ENCODE measurements at regions not wholly inside any gene's neighbourhood (a gene's known extent, or its start where the extent isn't known, plus 50 kb on each side); places are given as distances from the start of the nearest gene placed in this dataset.

DNA sequence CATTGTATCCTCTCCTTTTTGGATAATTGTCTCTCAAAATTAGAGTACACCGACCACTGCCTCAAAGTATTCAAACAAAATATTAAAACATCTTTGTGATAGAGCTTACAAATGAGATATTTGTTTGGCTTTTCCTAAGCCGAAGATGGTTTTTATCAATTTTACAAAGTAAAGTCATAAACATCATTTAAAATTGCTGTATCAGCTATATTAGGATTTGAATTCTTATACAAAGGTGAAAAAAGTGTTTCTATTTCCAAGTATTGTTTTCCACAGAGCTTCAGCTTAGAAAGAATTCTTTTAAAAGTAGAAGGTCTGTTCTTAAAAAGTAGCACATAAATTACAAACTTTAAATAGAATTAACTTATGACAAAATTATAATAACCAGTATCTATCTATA is 116.6 kb upstream of the IFNE start:
- no peaks in the 10 kb centered on the region for H3K36me3 ChIP-seq (replicated peaks in 1 of 2)
- no peak overlapping the region for H3K4me3 ChIP-seq
- H3K9me3 ChIP-seq (replicated peaks in 1 of 3), result no peaks in the 10 kb centered on the region
- H3K27me3 ChIP-seq, result peaks cover 4% of the 10 kb centered on the region
- no peak for TF ChIP-seq POLR2A (IDR thresholded peaks at IDR 0.05)
- H3K27ac ChIP-seq, result no peak overlapping the region
- H3K4me1 ChIP-seq (replicated peaks in 1 of 2), result no peaks in the 10 kb centered on the region
- 54 to 85% (median 79%) methylated on average over 2 of the region's 2 CpGs for WGBS, 4 donors
- no peak for DNase-seq
- intact Hi-C loops (cut with DNase I), result no loop called here

DNA sequence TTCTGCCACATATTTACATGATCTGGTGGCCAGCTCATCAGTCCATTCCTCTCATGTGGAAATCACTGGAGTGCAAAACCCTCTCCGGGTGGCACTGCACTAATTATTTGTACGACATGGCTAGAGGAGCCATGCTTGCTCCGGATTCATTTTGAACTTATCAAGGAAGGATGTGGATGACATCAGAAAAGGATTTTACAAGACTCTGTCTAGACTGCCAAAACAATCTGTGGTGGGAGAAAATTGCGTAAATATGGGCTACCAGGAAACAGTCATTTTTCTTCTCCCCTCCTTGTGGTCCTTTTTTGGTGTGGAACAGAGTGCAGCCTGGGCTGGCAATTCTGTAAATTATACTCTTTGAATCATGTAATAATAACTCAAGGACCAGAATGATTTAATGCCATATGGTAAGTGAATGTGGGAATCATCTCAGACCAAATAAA is 123.4 kb upstream of the IFNE start:
- WGBS, 4 donors, result 50 to 62% (median 54%) methylated on average over 4 of the region's 4 CpGs
- intact Hi-C loops (cut with DNase I), result no loop called here
- no peak overlapping the region for H3K27ac ChIP-seq
- no peak for DNase-seq
- no peaks in the 10 kb centered on the region for H3K9me3 ChIP-seq (replicated peaks in 1 of 3)
- H3K36me3 ChIP-seq (replicated peaks in 1 of 2), result no peaks in the 10 kb centered on the region
- TF ChIP-seq POLR2A (IDR thresholded peaks at IDR 0.05), result no peak
- TF ChIP-seq, protein P1, sequence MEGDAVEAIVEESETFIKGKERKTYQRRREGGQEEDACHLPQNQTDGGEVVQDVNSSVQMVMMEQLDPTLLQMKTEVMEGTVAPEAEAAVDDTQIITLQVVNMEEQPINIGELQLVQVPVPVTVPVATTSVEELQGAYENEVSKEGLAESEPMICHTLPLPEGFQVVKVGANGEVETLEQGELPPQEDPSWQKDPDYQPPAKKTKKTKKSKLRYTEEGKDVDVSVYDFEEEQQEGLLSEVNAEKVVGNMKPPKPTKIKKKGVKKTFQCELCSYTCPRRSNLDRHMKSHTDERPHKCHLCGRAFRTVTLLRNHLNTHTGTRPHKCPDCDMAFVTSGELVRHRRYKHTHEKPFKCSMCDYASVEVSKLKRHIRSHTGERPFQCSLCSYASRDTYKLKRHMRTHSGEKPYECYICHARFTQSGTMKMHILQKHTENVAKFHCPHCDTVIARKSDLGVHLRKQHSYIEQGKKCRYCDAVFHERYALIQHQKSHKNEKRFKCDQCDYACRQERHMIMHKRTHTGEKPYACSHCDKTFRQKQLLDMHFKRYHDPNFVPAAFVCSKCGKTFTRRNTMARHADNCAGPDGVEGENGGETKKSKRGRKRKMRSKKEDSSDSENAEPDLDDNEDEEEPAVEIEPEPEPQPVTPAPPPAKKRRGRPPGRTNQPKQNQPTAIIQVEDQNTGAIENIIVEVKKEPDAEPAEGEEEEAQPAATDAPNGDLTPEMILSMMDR (IDR thresholded peaks at IDR 0.05), result no peak
- peaks cover 4% of the 10 kb centered on the region for H3K27me3 ChIP-seq
- H3K4me3 ChIP-seq, result no peak overlapping the region
- H3K4me1 ChIP-seq (replicated peaks in 1 of 2), result no peaks in the 10 kb centered on the region

DNA sequence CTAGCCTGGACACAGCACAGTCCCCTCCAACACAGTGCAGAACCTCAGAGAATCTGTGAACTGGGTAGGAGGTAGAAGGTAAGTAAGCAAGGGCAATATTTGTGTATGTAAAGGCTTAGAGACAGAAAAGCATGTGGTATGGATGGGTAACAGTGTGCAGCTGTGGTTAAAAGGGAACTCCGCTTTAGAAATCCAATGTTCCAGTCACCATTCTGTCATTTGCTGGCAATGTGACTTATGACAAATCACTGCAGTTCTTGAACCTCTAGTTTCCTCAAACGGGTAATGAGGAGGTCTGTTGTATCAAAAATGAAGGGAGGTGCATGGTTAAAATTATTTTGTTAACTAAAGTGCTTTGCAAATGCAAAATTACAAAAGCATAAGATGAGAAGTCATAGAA is 125.5 kb upstream of the IFNE start:
- WGBS, 4 donors, result 50 to 67% (median 58%) methylated on average over 2 of the region's 2 CpGs
- TF ChIP-seq, protein P1 (IDR thresholded peaks at IDR 0.05), result no peak
- TF ChIP-seq POLR2A (IDR thresholded peaks at IDR 0.05), result no peak
- H3K9me3 ChIP-seq (replicated peaks in 1 of 3), result no peaks in the 10 kb centered on the region
- H3K27ac ChIP-seq, result no peak overlapping the region
- no peaks in the 10 kb centered on the region for H3K36me3 ChIP-seq (replicated peaks in 1 of 2)
- H3K4me1 ChIP-seq (replicated peaks in 1 of 2), result no peaks in the 10 kb centered on the region
- H3K4me3 ChIP-seq, result no peak overlapping the region
- DNase-seq, result no peak
- intact Hi-C loops (cut with DNase I), result no loop called here
- peaks cover 4% of the 10 kb centered on the region for H3K27me3 ChIP-seq

DNA sequence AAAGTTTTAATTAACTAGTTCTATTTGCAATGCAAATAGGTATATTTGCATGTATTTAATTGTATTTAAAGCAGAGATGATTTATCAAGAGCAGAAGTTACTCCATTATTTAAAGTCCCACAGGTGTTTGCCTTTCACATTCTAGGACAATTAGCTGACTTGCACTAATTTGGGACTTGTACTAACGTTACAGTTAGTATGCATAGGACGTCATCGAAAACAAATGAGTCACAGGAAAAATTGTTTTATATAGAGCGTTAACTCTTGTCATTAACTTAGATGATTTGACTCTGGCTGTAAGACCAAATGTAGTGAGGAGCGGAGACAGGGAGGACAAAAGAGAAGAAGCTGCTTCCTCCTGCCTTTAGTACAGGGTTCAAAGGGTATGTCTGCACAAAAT is 126.1 kb upstream of the IFNE start:
- Histone ChIP-seq H3K36me3 (replicated peaks in 1 of 2) (no peaks in the 10 kb centered on the region), H3K27me3 (peaks cover under 1% of the 10 kb centered on the region), H3K4me1 (replicated peaks in 1 of 2) (no peaks in the 10 kb centered on the region), H3K4me3 (no peak overlapping the region), H3K9me3 (replicated peaks in 1 of 3) (no peaks in the 10 kb centered on the region), H3K27ac (no peak overlapping the region)
- intact Hi-C loops (cut with DNase I), result no loop called here
- DNase-seq, result no peak
- TF ChIP-seq, protein P1 (IDR thresholded peaks at IDR 0.05), result no peak
- no peak for TF ChIP-seq POLR2A (IDR thresholded peaks at IDR 0.05)
- 72 to 78% (median 74%) methylated on average over 5 of the region's 5 CpGs for WGBS, 4 donors

DNA sequence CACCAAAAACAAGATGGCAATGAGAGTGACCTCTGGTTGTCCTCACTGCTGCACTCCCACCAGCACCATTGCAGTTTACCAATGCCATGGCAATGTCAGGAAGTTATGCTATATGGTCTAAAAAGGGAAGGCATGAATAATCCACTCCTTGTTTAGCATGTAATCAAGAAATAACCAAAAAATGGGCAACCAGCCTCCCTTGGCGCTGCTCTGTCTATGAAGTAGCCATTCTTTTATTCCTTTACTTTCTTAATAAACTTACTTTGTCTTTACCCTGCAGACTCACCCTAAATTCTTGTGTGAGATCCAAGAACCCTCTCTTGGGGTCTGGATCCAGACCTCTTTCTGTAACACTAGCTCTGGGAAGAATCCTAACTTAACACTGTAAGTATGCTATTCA is 127.4 kb upstream of the IFNE start:
- TF ChIP-seq, protein P1 (IDR thresholded peaks at IDR 0.05), result no peak
- TF ChIP-seq POLR2A (IDR thresholded peaks at IDR 0.05), result no peak
- WGBS, 4 donors, result 48 to 89% (median 71%) methylated on average over 1 of the region's 1 CpG
- no peaks in the 10 kb centered on the region for H3K27me3 ChIP-seq
- no peaks in the 10 kb centered on the region for H3K9me3 ChIP-seq (replicated peaks in 1 of 3)
- H3K27ac ChIP-seq, result no peak overlapping the region
- no peak overlapping the region for H3K4me3 ChIP-seq
- no peaks in the 10 kb centered on the region for H3K4me1 ChIP-seq (replicated peaks in 1 of 2)
- DNase-seq, result no peak
- no peaks in the 10 kb centered on the region for H3K36me3 ChIP-seq (replicated peaks in 1 of 2)
- intact Hi-C loops (cut with DNase I), result no loop called here

Data from adrenal gland (tissue), 9 donors.